H1 (cell line): ENCODE measurements at regions not wholly inside any gene's neighbourhood (a gene's known extent, or its start where the extent isn't known, plus 50 kb on each side); places are given as distances from the start of the nearest gene placed in this dataset.

Experiments
- CTCF ChIA-PET: fragments of 300-600 bp; sonication (Branson Sonifier 250); formaldehyde crosslinking; loops from one replicate; lab custom pipeline; 2021; ENCODE audit not compliant: partially characterized antibody; lab: Charles Lee
- POLR2A ChIA-PET: fragments of 300-600 bp; sonication (Branson Sonifier 250); formaldehyde crosslinking; loops from one replicate; lab custom pipeline; 2021; ENCODE audit warnings: inconsistent platforms; ENCODE audit not compliant: partially characterized antibody; lab: Charles Lee
- DNase-seq, 2 experiments: peaks; one replicate each; pipeline versions ENCODE4 v3.0.0 to v3.0.0-alpha.2; 2010 to 2022; ENCODE audit warnings: low spot score in 2 of 2, low read depth in 1 of 2, mixed read lengths in 1 of 2
- FAIRE-seq: peaks from 2 replicates; lab custom pipeline; 2011; peaks lifted over from hg19 to GRCh38; lab: Jason Lieb, UNC
- H2AFZ ChIP-seq: 2 replicates; pipeline ENCODE4 v1.8.1; 2012; ENCODE audit warnings: low read length, inconsistent platforms
- H2AK5ac ChIP-seq: 2 replicates; pipeline ENCODE4 v1.6.1; 2013; ENCODE audit warnings: low read depth, low read length
- H2BK120ac ChIP-seq: replicated peaks from 2 replicates; pipeline ENCODE3; 2013; ENCODE audit warnings: low read depth, low read length, inconsistent platforms
- H2BK12ac ChIP-seq: 2 replicates; pipeline ENCODE4 v1.6.1; 2013; ENCODE audit warnings: low read depth, low read length
- H2BK15ac ChIP-seq: 2 replicates; pipeline ENCODE4 v1.6.1; 2013; ENCODE audit warnings: low read length
- H2BK20ac ChIP-seq: 2 replicates; pipeline ENCODE4 v1.6.1; 2013; ENCODE audit warnings: low read length
- H2BK5ac ChIP-seq: 2 replicates; pipeline ENCODE4 v1.6.1; 2013; ENCODE audit warnings: low read depth, low read length
- H3K14ac ChIP-seq: 2 replicates; pipeline ENCODE4 v1.6.1; 2013; ENCODE audit warnings: inconsistent platforms; ENCODE audit not compliant: insufficient read length
- H3K18ac ChIP-seq: 2 replicates; pipeline ENCODE4 v1.6.1; 2013; ENCODE audit warnings: low read length; ENCODE audit errors: extremely low read depth
- H3K23ac ChIP-seq: 2 replicates; pipeline ENCODE4 v1.6.1; 2013; ENCODE audit warnings: inconsistent platforms; ENCODE audit not compliant: insufficient read length
- H3K23me2 ChIP-seq: 2 replicates; pipeline ENCODE4 v1.6.1; 2013; ENCODE audit warnings: low read depth, low read length
- H3K27ac ChIP-seq: 2 replicates; pipeline ENCODE4 v1.6.1; 2011; ENCODE audit warnings: low read depth, low read length, inconsistent platforms
- H3K27me3 ChIP-seq, 4 experiments: replicated peaks in 1 of 4; 1 replicate in 1 of 4; 2 replicates in 3 of 4; pipeline versions ENCODE4 v1.6.1 to v1.8.1; 2011 to 2013; ENCODE audit warnings: low read length in 3 of 4, mild to moderate bottlenecking in 3 of 4, inconsistent platforms in 2 of 4, mixed read lengths in 2 of 4, moderate library complexity in 1 of 4; ENCODE audit not compliant: control insufficient read depth in 3 of 4, insufficient read depth in 3 of 4; ENCODE audit errors: extremely low read depth in 1 of 4
- H3K36me3 ChIP-seq, 4 experiments: 2 replicates each; pipeline versions ENCODE4 v1.6.1 to v1.8.1; 2011 to 2013; ENCODE audit warnings: mild to moderate bottlenecking in 4 of 4, low read length in 3 of 4, moderate library complexity in 2 of 4, control low read depth in 1 of 4, inconsistent platforms in 1 of 4; ENCODE audit not compliant: insufficient read depth in 4 of 4, control insufficient read depth in 2 of 4
- H3K4ac ChIP-seq: replicated peaks from 2 replicates; pipeline ENCODE3; 2013; ENCODE audit warnings: low read length, low read depth, mixed read lengths, inconsistent platforms; ENCODE audit not compliant: insufficient read length
- H3K4me1 ChIP-seq, 4 experiments: replicated peaks in 1 of 4; 1 replicate in 1 of 4; 2 replicates in 3 of 4; pipeline versions ENCODE4 v1.6.1 to v1.8.1; 2011 to 2013; ENCODE audit warnings: low read length in 3 of 4, inconsistent platforms in 2 of 4, mixed read lengths in 1 of 4; ENCODE audit not compliant: insufficient read depth in 4 of 4, control insufficient read depth in 3 of 4
- H3K4me2 ChIP-seq, 2 experiments: 2 replicates each; pipeline versions ENCODE4 v1.6.1 to v1.8.1; 2011 to 2013; ENCODE audit warnings: low read depth in 2 of 2, low read length in 2 of 2, control low read depth in 1 of 2, inconsistent platforms in 1 of 2, mild to moderate bottlenecking in 1 of 2; ENCODE audit not compliant: insufficient read depth in 1 of 2
- H3K4me3 ChIP-seq, 4 experiments: fragments of 200-600, 300-600 bp in 1 of 4; sonication (generic), shearing (Covaris generic), sonication (Bioruptor Twin) in 1 of 4; 2 replicates each; pipeline versions ENCODE4 v1.5.1 to v1.8.1; 2011 to 2016; ENCODE audit warnings: low read length in 4 of 4, low read depth in 3 of 4, control low read depth in 2 of 4, inconsistent platforms in 2 of 4, mild to moderate bottlenecking in 2 of 4, mixed read lengths in 1 of 4, moderate library complexity in 1 of 4; ENCODE audit not compliant: insufficient read depth in 2 of 4; ENCODE audit errors: extremely low read depth in 1 of 4
- H3K56ac ChIP-seq: replicated peaks from 2 replicates; pipeline ENCODE3; 2013; ENCODE audit warnings: low read depth, mild to moderate bottlenecking, mixed read lengths, low read length, inconsistent platforms; ENCODE audit not compliant: insufficient read length
- H3K79me1 ChIP-seq: 2 replicates; pipeline ENCODE4 v1.6.1; 2013; ENCODE audit warnings: low read depth, low read length, control low read depth
- H3K79me2 ChIP-seq, 2 experiments: 2 replicates each; pipeline versions ENCODE4 v1.6.1 to v1.8.1; 2012 to 2013; ENCODE audit warnings: low read length in 2 of 2, mild to moderate bottlenecking in 2 of 2, inconsistent platforms in 1 of 2; ENCODE audit not compliant: insufficient read depth in 2 of 2, control insufficient read depth in 1 of 2
- H3K9ac ChIP-seq, 4 experiments: replicated peaks in 1 of 4; 1 replicate in 1 of 4; 2 replicates in 3 of 4; pipeline versions ENCODE4 v1.6.1 to v1.8.1; 2011 to 2013; ENCODE audit warnings: low read depth in 3 of 4, low read length in 3 of 4, control low read depth in 2 of 4, mild to moderate bottlenecking in 2 of 4, moderate library complexity in 2 of 4, inconsistent platforms in 1 of 4; ENCODE audit errors: extremely low read depth in 1 of 4
- H3K9me3 ChIP-seq, 2 experiments: 2 replicates each; pipeline versions ENCODE4 v1.6.1 to v1.8.1; 2012 to 2013; ENCODE audit warnings: mild to moderate bottlenecking in 2 of 2, moderate library complexity in 2 of 2, control low read depth in 1 of 2, inconsistent platforms in 1 of 2, low read depth in 1 of 2, low read length in 1 of 2, mixed read lengths in 1 of 2; ENCODE audit not compliant: insufficient read depth in 2 of 2
- H4K20me1 ChIP-seq, 2 experiments: replicated peaks in 1 of 2; 2 replicates each; pipeline versions ENCODE3 to v1.8.1; 2011 to 2013; ENCODE audit warnings: inconsistent platforms in 2 of 2, low read length in 2 of 2, mild to moderate bottlenecking in 1 of 2; ENCODE audit not compliant: insufficient read depth in 2 of 2, control insufficient read depth in 1 of 2
- H4K5ac ChIP-seq: 2 replicates; pipeline ENCODE4 v1.6.1; 2013; ENCODE audit warnings: low read length, low read depth, mixed read lengths, inconsistent platforms; ENCODE audit not compliant: insufficient read length
- H4K8ac ChIP-seq: 2 replicates; pipeline ENCODE4 v1.8.0; 2013; ENCODE audit warnings: mild to moderate bottlenecking, moderate library complexity, low read length, inconsistent platforms; ENCODE audit not compliant: insufficient read depth; ENCODE audit errors: extremely low read depth
- H4K91ac ChIP-seq: replicated peaks from 2 replicates; pipeline ENCODE3; 2013; ENCODE audit warnings: low read length, mixed read lengths, inconsistent platforms; ENCODE audit not compliant: insufficient read length
- CEBPB ChIP-seq: IDR thresholded peaks from 2 replicates; pipeline ENCODE4 v1.6.1; 2012; ENCODE audit warnings: low read depth, low read length
- CHD2 ChIP-seq: IDR thresholded peaks from 2 replicates; pipeline ENCODE4 v1.6.1; 2012; ENCODE audit warnings: low read length, improper control_type of control experiment
- CTBP2 ChIP-seq: IDR thresholded peaks from 2 replicates; pipeline ENCODE4 v1.7.0; 2011; ENCODE audit warnings: borderline replicate concordance, mild to moderate bottlenecking, moderate library complexity, mixed read lengths, low read length; ENCODE audit not compliant: insufficient read depth, insufficient read length
- EZH2 ChIP-seq: fragments of 200-600 bp; sonication (generic); IDR thresholded peaks from 2 replicates; pipeline ENCODE4 v1.7.1; 2012; ENCODE audit warnings: low read depth, mild to moderate bottlenecking, moderate library complexity, low read length, inconsistent platforms; ENCODE audit not compliant: severe bottlenecking
- NRF1 ChIP-seq: IDR thresholded peaks from 2 replicates; pipeline ENCODE4 v1.6.1; 2011; ENCODE audit warnings: mild to moderate bottlenecking, low read depth, low read length, improper control_type of control experiment
- RXRA ChIP-seq: IDR thresholded peaks from 2 replicates; pipeline ENCODE4 v1.6.1; 2011; ENCODE audit warnings: low read depth, mild to moderate bottlenecking, low read length, moderate library complexity; ENCODE audit not compliant: insufficient read depth
- SP1 ChIP-seq: IDR thresholded peaks from 2 replicates; pipeline ENCODE4 v1.6.1; 2011; ENCODE audit warnings: low read depth, low read length
- SUZ12 ChIP-seq: fragments of 200-600 bp; sonication (generic); IDR thresholded peaks from 2 replicates; pipeline ENCODE4 v1.6.1; 2012; ENCODE audit warnings: mild to moderate bottlenecking, inconsistent platforms, low read length, moderate library complexity, mixed read lengths
- WGBS, 2 experiments: shearing (Covaris generic) in 1 of 2; methylation state at CpG; one replicate each; pipeline versions ENCODE4 v1.1.6 to v1.1.7; 2013 to 2015; ENCODE audit warnings: low lambda C conversion rate in 2 of 2, mixed read lengths in 2 of 2, inconsistent platforms in 1 of 2, low coverage in 1 of 2, missing lambda C conversion rate in 1 of 2; ENCODE audit not compliant: insufficient replicate concordance in 2 of 2, insufficient coverage in 1 of 2, insufficient read length in 1 of 2; ENCODE audit errors: extremely low coverage in 1 of 2, missing lambda C conversion rate in 1 of 2; 5-methylcytosine and 5-hydroxymethylcytosine counted together
- TF ChIP-seq, protein P1 (sequence below): IDR thresholded peaks from 2 replicates; pipeline ENCODE4 v1.6.1; 2012; ENCODE audit warnings: low read length, inconsistent platforms

DNA sequence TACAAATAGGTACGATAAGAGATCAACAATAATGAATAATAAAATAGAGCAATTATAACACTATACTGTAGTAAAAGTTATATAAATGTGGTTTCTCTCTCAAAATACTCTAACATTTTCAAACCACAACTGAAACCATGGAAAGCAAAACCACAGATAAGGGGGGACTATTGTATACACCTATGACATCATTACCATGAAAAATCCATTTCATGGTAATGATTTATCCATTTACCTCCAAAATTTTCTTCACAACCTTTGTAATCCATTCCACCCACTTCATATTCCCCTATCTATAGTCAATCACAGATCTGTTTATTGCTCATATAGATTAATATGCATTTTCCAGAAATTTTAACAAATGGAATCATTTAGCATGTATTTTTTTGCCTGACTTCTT lies 163.9 kb upstream of the G2E3 start:
- TF ChIP-seq SP1 = no peak
- no peak for TF ChIP-seq CTBP2
- no peak for TF ChIP-seq RXRA
- no peak for TF ChIP-seq SUZ12
- no peak for TF ChIP-seq CHD2
- TF ChIP-seq, protein P1, sequence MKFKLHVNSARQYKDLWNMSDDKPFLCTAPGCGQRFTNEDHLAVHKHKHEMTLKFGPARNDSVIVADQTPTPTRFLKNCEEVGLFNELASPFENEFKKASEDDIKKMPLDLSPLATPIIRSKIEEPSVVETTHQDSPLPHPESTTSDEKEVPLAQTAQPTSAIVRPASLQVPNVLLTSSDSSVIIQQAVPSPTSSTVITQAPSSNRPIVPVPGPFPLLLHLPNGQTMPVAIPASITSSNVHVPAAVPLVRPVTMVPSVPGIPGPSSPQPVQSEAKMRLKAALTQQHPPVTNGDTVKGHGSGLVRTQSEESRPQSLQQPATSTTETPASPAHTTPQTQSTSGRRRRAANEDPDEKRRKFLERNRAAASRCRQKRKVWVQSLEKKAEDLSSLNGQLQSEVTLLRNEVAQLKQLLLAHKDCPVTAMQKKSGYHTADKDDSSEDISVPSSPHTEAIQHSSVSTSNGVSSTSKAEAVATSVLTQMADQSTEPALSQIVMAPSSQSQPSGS = no peak
- no peak for TF ChIP-seq EZH2
- no peak for TF ChIP-seq CEBPB
- no peak for TF ChIP-seq NRF1

More for the DNA sequence above, 163.9 kb upstream of the G2E3 start:
- FAIRE-seq (no peak), DNase-seq (no peak)
- H3K18ac ChIP-seq = no peak overlapping the region
- no peak overlapping the region for H3K23ac ChIP-seq
- H3K4me3 ChIP-seq = no peak overlapping the region
- H3K9me3 ChIP-seq = no peaks in the 10 kb centered on the region
- H2AK5ac ChIP-seq = no peak overlapping the region
- H2BK5ac ChIP-seq = no peak overlapping the region
- no peak overlapping the region for H2BK15ac ChIP-seq
- no peak overlapping the region for H4K5ac ChIP-seq
- no peaks in the 10 kb centered on the region for H3K27me3 ChIP-seq
- POLR2A ChIA-PET = no interaction called here
- H2BK12ac ChIP-seq = no peak overlapping the region
- no peaks in the 10 kb centered on the region for H3K4me1 ChIP-seq
- no peak overlapping the region for H4K91ac ChIP-seq
- H3K27ac ChIP-seq = no peak overlapping the region
- H3K4ac ChIP-seq = no peak overlapping the region
- H3K14ac ChIP-seq = no peak overlapping the region
- no peak overlapping the region for H3K9ac ChIP-seq
- no peak overlapping the region for H3K4me2 ChIP-seq
- H4K20me1 ChIP-seq = no peaks in the 10 kb centered on the region
- H4K8ac ChIP-seq = no peak overlapping the region
- CTCF ChIA-PET = no interaction called here
- WGBS, 2 experiments = 85% methylated on average over 1 of the region's 1 CpG; no CpG with 5 or more reads in 1 of the 2 experiments
- no peak overlapping the region for H3K56ac ChIP-seq
- no peak overlapping the region for H2BK120ac ChIP-seq
- H2BK20ac ChIP-seq = no peak overlapping the region
- H3K79me1 ChIP-seq = no peaks in the 10 kb centered on the region
- H3K79me2 ChIP-seq = no peaks in the 10 kb centered on the region
- H3K23me2 ChIP-seq = no peaks in the 10 kb centered on the region
- no peak overlapping the region for H2AFZ ChIP-seq
- H3K36me3 ChIP-seq = no peaks in the 10 kb centered on the region
